C4-2B (cell line): ENCODE measurements at regions not wholly inside any gene's neighbourhood (a gene's known extent, or its start where the extent isn't known, plus 50 kb on each side); places are given as distances from the start of the nearest gene placed in this dataset.

ENCODE experiments used
- CTCF ChIP-seq: fragments of 450-650 bp; conservative IDR thresholded peaks from 2 replicates; pipeline ENCODE4 v1.5.1; 2017; ENCODE audit warnings: mild to moderate bottlenecking
- ZFX ChIP-seq: fragments of 450-650 bp; IDR thresholded peaks from 2 replicates; pipeline ENCODE4 v1.6.1; 2017

- TF ChIP-seq CTCF, result no peak
- no peak for TF ChIP-seq ZFX
These were observed 217.7 kb upstream of the CENPE start for GRCh38 chr4:103415801-103416200.
